HEK293 (cell line): ENCODE measurements at regions not wholly inside any gene's neighbourhood (a gene's known extent, or its start where the extent isn't known, plus 50 kb on each side); places are given as distances from the start of the nearest gene placed in this dataset.

Experiments
- CTCF ChIA-PET: fragments of 350-600 bp; formaldehyde crosslinking; extraction: SDS; loops from one replicate; lab custom pipeline; 2021; ENCODE audit warnings: antibody characterized with exemption; lab: Yijun Ruan, JAX
- POLR2A ChIA-PET: fragments of 300-600 bp; formaldehyde crosslinking; extraction: SDS; loops from one replicate; lab custom pipeline; 2020; ENCODE audit warnings: antibody characterized with exemption, inconsistent platforms; lab: Yijun Ruan, JAX
- H3K27ac ChIP-seq: fragments of 200-500 bp; sonication (Bioruptor generic); 2 replicates; pipeline ENCODE4 v1.5.1; 2014; ENCODE audit warnings: low read depth, low read length, control low read depth, inconsistent platforms; ENCODE audit errors: extremely low read depth
- H3K36me3 ChIP-seq, 2 experiments: fragments of 200-500 bp in 1 of 2; sonication (Bioruptor generic) in 1 of 2; 1 replicate in 1 of 2; 2 replicates in 1 of 2; pipeline ENCODE4 v1.5.1; 2014 to 2017; ENCODE audit warnings: inconsistent platforms in 2 of 2, low read length in 2 of 2; ENCODE audit not compliant: control insufficient read depth in 2 of 2, insufficient read depth in 1 of 2
- H3K4me1 ChIP-seq: fragments of 200-500 bp; sonication (Bioruptor generic); 2 replicates; pipeline ENCODE4 v1.5.1; 2014; ENCODE audit warnings: mild to moderate bottlenecking, low read length, inconsistent platforms; ENCODE audit not compliant: control insufficient read depth, insufficient read depth
- H3K4me3 ChIP-seq: 2 replicates; pipeline ENCODE4 v1.5.1; 2011; ENCODE audit warnings: low read depth, mild to moderate bottlenecking, control low read depth, low read length, moderate library complexity
- H3K9me3 ChIP-seq: fragments of 200-500 bp; sonication (Bioruptor generic); 2 replicates; pipeline ENCODE4 v1.5.1; 2014; ENCODE audit warnings: low read depth, low read length, inconsistent platforms; ENCODE audit not compliant: control insufficient read depth, insufficient read depth
- ATF2 ChIP-seq: fragments of 450-650 bp; formaldehyde crosslinking; IDR thresholded peaks from 2 replicates; pipeline ENCODE4 v1.5.1; 2016; ENCODE audit warnings: missing biosample characterization, missing genetic modification characterization, low read depth
- BCL11A ChIP-seq: fragments of 450-650 bp; formaldehyde crosslinking; IDR thresholded peaks from 2 replicates; pipeline ENCODE4 v1.5.1; 2016; ENCODE audit warnings: low read depth, missing biosample characterization, missing genetic modification characterization
- BCL11B ChIP-seq: fragments of 450-650 bp; formaldehyde crosslinking; IDR thresholded peaks from 2 replicates; pipeline ENCODE4 v1.5.1; 2016; ENCODE audit warnings: low read depth, missing biosample characterization, missing genetic modification characterization
- HOXA7 ChIP-seq: sonication (generic); formaldehyde crosslinking; IDR thresholded peaks from 2 replicates; pipeline ENCODE4 v1.8.1; 2022; ENCODE audit warnings: missing genetic modification reagents, borderline replicate concordance
- MEIS1 ChIP-seq: sonication (generic); formaldehyde crosslinking; IDR thresholded peaks from 2 replicates; pipeline ENCODE4 v1.8.1; 2022; ENCODE audit warnings: missing genetic modification reagents, mild to moderate bottlenecking, borderline replicate concordance
- PRDM2 ChIP-seq: fragments of 450-650 bp; formaldehyde crosslinking; IDR thresholded peaks from 2 replicates; pipeline ENCODE4 v1.5.1; 2016; ENCODE audit warnings: missing biosample characterization, missing genetic modification characterization, borderline replicate concordance
- RBAK ChIP-seq: fragments of 450-650 bp; formaldehyde crosslinking; IDR thresholded peaks from 2 replicates; pipeline ENCODE4 v1.5.1; 2016; ENCODE audit warnings: missing biosample characterization, missing genetic modification characterization
- REPIN1 ChIP-seq: fragments of 450-650 bp; formaldehyde crosslinking; IDR thresholded peaks from 2 replicates; pipeline ENCODE4 v1.5.1; 2017; ENCODE audit warnings: missing biosample characterization, missing genetic modification characterization, low read depth
- ZBTB17 ChIP-seq: fragments of 450-650 bp; formaldehyde crosslinking; IDR thresholded peaks from 2 replicates; pipeline ENCODE4 v1.5.1; 2016; ENCODE audit warnings: missing biosample characterization, missing genetic modification characterization
- ZBTB21 ChIP-seq: fragments of 450-650 bp; formaldehyde crosslinking; IDR thresholded peaks from 2 replicates; pipeline ENCODE4 v1.5.1; 2017; ENCODE audit warnings: missing biosample characterization, missing genetic modification characterization
- ZBTB44 ChIP-seq: fragments of 450-650 bp; IDR thresholded peaks from 2 replicates; pipeline ENCODE4 v1.5.1; 2018; ENCODE audit warnings: missing biosample characterization, mild to moderate bottlenecking, missing genetic modification characterization
- ZNF324 ChIP-seq: fragments of 450-650 bp; formaldehyde crosslinking; IDR thresholded peaks from 2 replicates; pipeline ENCODE4 v1.5.1; 2016; ENCODE audit warnings: missing biosample characterization, missing genetic modification characterization
- ZNF513 ChIP-seq: fragments of 450-650 bp; IDR thresholded peaks from 2 replicates; pipeline ENCODE4 v1.5.1; 2018; ENCODE audit warnings: missing biosample characterization, missing genetic modification characterization
- ZNF544 ChIP-seq: fragments of 450-650 bp; formaldehyde crosslinking; IDR thresholded peaks from 2 replicates; pipeline ENCODE4 v1.5.0; 2017; ENCODE audit warnings: missing biosample characterization, missing genetic modification characterization
- ZNF639 ChIP-seq: fragments of 450-650 bp; formaldehyde crosslinking; IDR thresholded peaks from 2 replicates; pipeline ENCODE4 v1.5.1; 2016; ENCODE audit warnings: missing biosample characterization, missing genetic modification characterization
- ZNF792 ChIP-seq: fragments of 450-650 bp; formaldehyde crosslinking; IDR thresholded peaks from 2 replicates; pipeline ENCODE4 v1.5.1; 2016; ENCODE audit warnings: missing biosample characterization, missing genetic modification characterization
- ZSCAN23 ChIP-seq: fragments of 450-650 bp; formaldehyde crosslinking; IDR thresholded peaks from 2 replicates; pipeline ENCODE4 v1.5.1; 2016; ENCODE audit warnings: missing biosample characterization, missing genetic modification characterization

- no peak for TF ChIP-seq REPIN1 (tag by site-specific recombination)
- no peak for TF ChIP-seq BCL11B (tag by site-specific recombination)
- TF ChIP-seq ZNF513 (tag by site-specific recombination): no peak
- TF ChIP-seq HOXA7 (CRISPR knock-in tag): no peak
- no peak for TF ChIP-seq ZNF324 (tag by site-specific recombination)
- TF ChIP-seq ZBTB21 (tag by site-specific recombination): no peak
- TF ChIP-seq MEIS1: no peak
- TF ChIP-seq PRDM2: no peak
- no peak for TF ChIP-seq ATF2 (tag by site-specific recombination)
- TF ChIP-seq ZBTB44 (tag by site-specific recombination): no peak
- no peak for TF ChIP-seq ZNF639
- TF ChIP-seq ZSCAN23 (tag by site-specific recombination): no peak
- TF ChIP-seq RBAK (tag by site-specific recombination): no peak
- no peak for TF ChIP-seq BCL11A
- no peak for TF ChIP-seq ZNF792 (tag by site-specific recombination)
- no peak for TF ChIP-seq ZNF544 (tag by site-specific recombination)
- no peak for TF ChIP-seq ZBTB17 (tag by site-specific recombination)
- H3K9me3 ChIP-seq: no peaks in the 10 kb centered on the region
- H3K4me3 ChIP-seq: no peak overlapping the region
- no peak overlapping the region for H3K27ac ChIP-seq
- no peaks in the 10 kb centered on the region for H3K36me3 ChIP-seq
- POLR2A ChIA-PET: no interaction called here
- CTCF ChIA-PET: interaction anchor here (0.6 to 0.7 kb wide), 2 partner anchors 266 to 270 kb away, joined by 3 to 6 read pairs; no protein-coding TSS in a partner anchor
- H3K4me1 ChIP-seq: no peaks in the 10 kb centered on the region
Measured at GRCh38 chr6:163839296-163839695, 424.8 kb downstream of the QKI start.
